NCI-H1092 treated with DMSO at 0.1 percent for 48 hours (cell line): ENCODE measurements at regions not wholly inside any gene's neighbourhood (a gene's known extent, or its start where the extent isn't known, plus 50 kb on each side); places are given as distances from the start of the nearest gene placed in this dataset.
A peak's percentile ranks its signal among the peaks of the same experiment; 100 is the strongest.
"Not testable (repeated sequence)": the region's sequence is repeated elsewhere in the genome, so short reads cannot be mapped to it uniquely, and the experiment has no call there.

Experiments used
- DNase-seq: peaks from one replicate; lab custom pipeline; 2025; lab: John Stamatoyannopoulos, UW

GRCh38 chr12:11978726-11979384 is 91.9 kb upstream of the BCL2L14 start:
- DNase-seq, result no peak

- DNase-seq, result no peak
Observed at GRCh38 chr12:11980115-11980514, 90.6 kb upstream of the BCL2L14 start.

GRCh38 chr12:11981121-11981733 is 89.5 kb upstream of the BCL2L14 start:
- no peak for DNase-seq

GRCh38 chr12:11984417-11984816 is 86.3 kb upstream of the BCL2L14 start:
- DNase-seq, result no peak

GRCh38 chr12:11986165-11986564 is 84.6 kb upstream of the BCL2L14 start:
- no peak for DNase-seq

- no peak for DNase-seq
Observed at GRCh38 chr12:11987901-11988300, 82.8 kb upstream of the BCL2L14 start.

- DNase-seq, result no peak
Observed at GRCh38 chr12:11991604-11992003, 79.1 kb upstream of the BCL2L14 start.

GRCh38 chr12:11992515-11992914 is 78.2 kb upstream of the BCL2L14 start:
- no peak for DNase-seq

GRCh38 chr12:11998307-11998943 is 72.3 kb upstream of the BCL2L14 start:
- not testable (repeated sequence) for DNase-seq

- DNase-seq, result no peak
Observed at GRCh38 chr12:11998944-11999315, 71.8 kb upstream of the BCL2L14 start.

GRCh38 chr12:12003609-12004008 is 67.1 kb upstream of the BCL2L14 start:
- DNase-seq, result no peak

- peak; percentile 17 for DNase-seq
Observed at GRCh38 chr12:12004524-12004923, 66.2 kb upstream of the BCL2L14 start.

- no peak for DNase-seq
Observed at GRCh38 chr12:12007001-12007712, 63.6 kb upstream of the BCL2L14 start.

GRCh38 chr12:12007713-12008231 is 63.0 kb upstream of the BCL2L14 start:
- no peak for DNase-seq

- no peak for DNase-seq
Observed at GRCh38 chr12:12008232-12008850, 62.4 kb upstream of the BCL2L14 start.

GRCh38 chr12:12008931-12009611 is 61.7 kb upstream of the BCL2L14 start:
- peak; percentile 86 for DNase-seq

- DNase-seq, result not testable (repeated sequence)
Observed at GRCh38 chr12:12009749-12010276, 60.9 kb upstream of the BCL2L14 start.

GRCh38 chr12:12010277-12011039 is 60.3 kb upstream of the BCL2L14 start:
- DNase-seq, result no peak

- DNase-seq, result no peak
Observed at GRCh38 chr12:12011880-12012260, 58.9 kb upstream of the BCL2L14 start.

GRCh38 chr12:12015073-12015685 is 55.6 kb upstream of the BCL2L14 start:
- DNase-seq, result no peak
